GM19351 (cell line): ENCODE measurements at regions not wholly inside any gene's neighbourhood (a gene's known extent, or its start where the extent isn't known, plus 50 kb on each side); places are given as distances from the start of the nearest gene placed in this dataset.
"Not testable (repeated sequence)": the region's sequence is repeated elsewhere in the genome, so short reads cannot be mapped to it uniquely, and the experiment has no call there.

Experiments
- ATAC-seq: cut with Tn5 transposase; IDR thresholded peaks from one replicate; pipeline ENCODE4 v1.9.1; 2021; ENCODE audit warnings: mild to moderate bottlenecking, moderate library complexity; ENCODE audit not compliant: unreplicated experiment

GRCh38 chr7:119967221-119967620 lies 305.8 kb upstream of the KCND2 start:
- no peak for ATAC-seq

- not testable (repeated sequence) for ATAC-seq
Measured at GRCh38 chr7:119968411-119968810, 304.6 kb upstream of the KCND2 start.

- no peak for ATAC-seq
Measured at GRCh38 chr7:119969054-119969453, 303.9 kb upstream of the KCND2 start.

DNA sequence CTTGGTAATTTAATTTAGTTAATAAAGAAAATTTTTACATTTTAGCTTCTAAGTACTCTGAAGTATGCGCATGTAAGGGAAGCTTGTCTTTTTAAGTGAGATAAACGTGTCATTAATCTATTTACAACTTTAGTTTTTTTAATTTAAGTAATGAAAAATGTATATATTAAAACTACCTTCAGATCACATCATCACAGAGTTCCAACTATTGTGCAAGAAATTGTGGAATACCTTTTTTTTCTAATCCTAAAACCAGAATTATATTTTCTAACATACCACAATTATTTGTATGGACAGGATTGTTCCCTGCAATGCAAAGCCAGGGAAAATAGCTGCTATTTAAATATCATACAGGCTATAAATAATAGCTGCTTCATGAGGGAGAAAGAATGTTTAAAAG lies 303.2 kb upstream of the KCND2 start:
- no peak for ATAC-seq

DNA sequence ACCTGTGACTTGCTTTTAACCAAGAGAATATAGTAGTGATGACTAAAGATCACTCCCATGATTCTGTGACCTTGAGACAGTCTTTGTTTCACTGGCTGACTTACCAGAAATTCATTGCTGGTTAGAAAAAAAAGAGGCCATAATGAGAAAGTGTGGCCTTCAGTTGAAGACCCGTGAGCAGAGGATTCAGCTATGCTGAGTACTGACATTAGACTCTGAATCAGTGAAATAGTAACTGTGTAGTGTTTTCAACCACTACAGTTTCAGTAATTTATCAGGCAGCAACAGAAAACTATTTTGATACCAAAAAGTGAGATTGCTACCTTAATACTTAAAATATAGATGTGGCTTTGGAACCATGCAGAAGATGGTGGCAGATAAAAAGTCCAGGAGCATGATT lies 298.0 kb upstream of the KCND2 start:
- ATAC-seq = no peak

- ATAC-seq = no peak
Measured at GRCh38 chr7:119982884-119983283, 290.1 kb upstream of the KCND2 start.

- no peak for ATAC-seq
Measured at GRCh38 chr7:119983468-119983867, 289.5 kb upstream of the KCND2 start.

GRCh38 chr7:119984247-119984646 lies 288.7 kb upstream of the KCND2 start:
- no peak for ATAC-seq

GRCh38 chr7:119988401-119988800 lies 284.6 kb upstream of the KCND2 start:
- ATAC-seq = no peak

GRCh38 chr7:119994928-119995327 lies 278.0 kb upstream of the KCND2 start:
- ATAC-seq = no peak

GRCh38 chr7:119996634-119997033 lies 276.3 kb upstream of the KCND2 start:
- no peak for ATAC-seq

- ATAC-seq = no peak
Measured at GRCh38 chr7:119999738-120000475, 273.1 kb upstream of the KCND2 start.

DNA sequence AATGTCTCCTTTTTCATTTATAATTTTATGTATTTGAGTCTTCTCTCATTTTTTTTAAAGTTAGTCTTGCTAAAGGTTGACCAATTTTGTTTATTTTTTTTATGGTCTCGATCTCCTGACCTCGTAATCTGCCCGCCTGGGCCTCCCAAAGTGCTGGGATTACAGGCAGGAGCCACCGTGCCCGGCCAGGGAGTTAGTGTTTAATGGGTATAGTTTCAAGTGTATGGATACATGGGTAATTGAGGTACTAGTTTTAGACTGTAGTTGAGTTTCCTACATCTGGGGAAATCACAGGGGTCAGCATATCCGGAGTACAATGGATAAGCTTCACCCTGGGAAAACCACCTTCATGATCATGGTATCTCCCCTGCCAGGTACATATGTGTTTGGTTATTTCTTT lies 267.3 kb upstream of the KCND2 start:
- ATAC-seq = no peak

GRCh38 chr7:120014301-120014700 lies 258.7 kb upstream of the KCND2 start:
- not testable (repeated sequence) for ATAC-seq

DNA sequence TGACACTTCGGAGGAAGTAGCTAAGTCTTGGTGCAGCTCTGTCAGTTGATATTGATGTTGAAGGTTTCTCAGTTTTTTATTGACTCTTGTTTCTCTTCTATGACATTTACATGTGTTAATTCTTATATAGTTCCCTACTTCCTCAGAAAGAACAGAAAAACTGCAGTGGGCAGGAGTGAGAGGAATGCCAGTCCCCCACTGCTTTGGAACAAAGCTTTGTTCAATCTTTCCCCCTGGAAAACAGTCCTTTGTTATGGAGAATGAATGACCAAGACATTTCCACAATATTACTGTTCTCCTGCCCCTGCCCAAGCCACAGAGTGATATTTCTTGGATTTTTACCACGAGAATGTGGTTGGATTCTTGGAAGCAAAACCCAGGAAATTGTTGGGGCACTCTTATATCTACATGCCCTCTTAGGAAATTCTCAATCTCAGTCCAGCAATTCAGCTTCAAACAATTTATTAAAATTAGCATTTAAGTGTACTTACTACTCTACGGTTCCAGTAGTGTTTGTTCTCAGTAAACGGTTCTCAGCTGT lies 258.0 kb upstream of the KCND2 start:
- no peak for ATAC-seq

- ATAC-seq = no peak
Measured at GRCh38 chr7:120021085-120021484, 251.9 kb upstream of the KCND2 start.

DNA sequence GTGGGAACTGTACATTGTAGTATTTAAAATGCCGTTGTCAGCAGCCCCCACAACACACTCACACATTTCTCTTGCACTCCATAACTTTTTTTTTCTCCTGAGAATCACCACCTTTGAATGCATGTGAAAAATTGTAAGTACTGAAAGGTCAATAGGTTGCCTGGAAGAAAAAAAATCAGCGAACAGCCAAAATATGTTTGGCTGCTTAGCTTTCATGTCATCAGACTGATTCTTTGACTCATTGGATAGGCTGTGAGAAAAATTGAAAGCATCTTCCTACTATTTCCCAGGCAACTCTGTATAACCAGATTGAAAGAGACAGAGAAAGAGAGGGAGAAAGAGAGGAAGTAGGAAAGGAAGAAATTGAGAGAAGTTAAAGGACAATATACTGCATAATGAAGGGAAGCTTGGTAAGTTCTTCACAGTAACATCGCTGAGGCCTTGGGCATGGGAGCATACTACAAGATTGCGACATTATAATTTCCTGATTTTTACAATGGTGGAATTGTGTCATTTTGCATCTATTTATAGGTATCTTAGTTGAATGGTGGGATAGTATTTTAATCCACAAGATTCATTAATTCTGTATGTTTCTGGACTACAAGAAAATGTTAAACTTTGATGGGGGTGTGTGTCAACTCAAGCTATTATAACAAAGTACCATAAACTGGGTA lies 249.3 kb upstream of the KCND2 start:
- ATAC-seq = no peak

GRCh38 chr7:120028636-120029035 lies 244.3 kb upstream of the KCND2 start:
- no peak for ATAC-seq

DNA sequence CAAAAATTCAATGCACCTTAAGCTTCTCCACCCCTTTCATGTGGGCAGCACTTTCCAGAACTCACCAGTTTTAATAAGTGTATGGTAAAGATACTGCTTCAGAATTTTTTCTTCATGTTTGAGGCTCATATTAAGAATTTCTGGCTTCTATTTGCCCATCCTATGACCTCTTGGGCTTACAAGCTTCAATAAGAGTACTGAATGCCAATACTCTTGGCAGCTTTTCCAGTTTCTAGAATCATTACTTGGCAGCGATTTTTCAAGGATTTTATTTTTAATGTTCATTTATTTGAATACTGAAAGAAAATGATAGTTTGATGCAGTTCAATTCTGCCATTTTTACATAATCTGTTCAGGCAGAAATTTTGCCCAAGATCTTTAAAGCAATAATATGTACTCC lies 242.1 kb upstream of the KCND2 start:
- ATAC-seq = no peak

DNA sequence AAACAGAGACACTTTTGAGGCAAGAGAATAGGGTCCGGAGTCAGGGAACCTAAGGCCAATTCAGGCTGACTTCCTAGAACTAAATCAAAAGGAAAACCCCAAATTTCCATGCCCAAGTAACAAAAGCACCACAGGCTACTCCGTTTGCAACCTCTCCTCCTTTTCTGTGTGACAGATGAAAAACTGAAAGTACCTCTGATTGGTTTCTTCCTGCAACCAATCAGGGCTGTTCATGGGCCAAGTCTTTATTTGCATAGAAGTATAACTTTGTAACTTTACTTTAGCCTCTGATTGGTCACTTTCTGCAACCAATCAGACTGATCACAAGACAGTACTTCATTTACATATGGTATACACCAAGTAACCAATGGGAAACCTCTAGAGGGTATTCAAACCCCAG lies 239.9 kb upstream of the KCND2 start:
- peak; percentile 51 for ATAC-seq

- ATAC-seq = no peak
Measured at GRCh38 chr7:120039138-120039537, 233.8 kb upstream of the KCND2 start.

DNA sequence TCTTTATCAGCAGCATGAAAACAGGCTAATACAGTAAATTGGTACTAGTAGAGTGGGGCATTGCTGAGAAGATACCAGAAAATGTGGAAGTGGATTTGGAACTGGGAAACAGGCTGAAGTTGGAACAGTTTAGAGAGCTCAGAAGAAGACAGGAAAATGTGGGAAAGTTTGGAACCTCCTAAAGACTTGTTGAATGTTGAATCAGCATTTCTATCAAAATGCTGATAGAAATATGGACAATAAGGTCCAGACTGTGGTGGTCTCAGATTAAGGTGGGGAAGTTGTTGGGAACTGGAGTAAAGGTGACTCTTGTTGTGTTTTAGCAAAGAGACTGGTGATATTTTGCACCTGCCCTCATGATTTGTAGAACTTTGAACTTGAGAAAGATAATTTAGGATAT lies 231.2 kb upstream of the KCND2 start:
- ATAC-seq = no peak
